ENCODE measurements at regions not wholly inside any gene's neighbourhood (a gene's known extent, or its start where the extent isn't known, plus 50 kb on each side); places are given as distances from the start of the nearest gene placed in this dataset.

DNA sequence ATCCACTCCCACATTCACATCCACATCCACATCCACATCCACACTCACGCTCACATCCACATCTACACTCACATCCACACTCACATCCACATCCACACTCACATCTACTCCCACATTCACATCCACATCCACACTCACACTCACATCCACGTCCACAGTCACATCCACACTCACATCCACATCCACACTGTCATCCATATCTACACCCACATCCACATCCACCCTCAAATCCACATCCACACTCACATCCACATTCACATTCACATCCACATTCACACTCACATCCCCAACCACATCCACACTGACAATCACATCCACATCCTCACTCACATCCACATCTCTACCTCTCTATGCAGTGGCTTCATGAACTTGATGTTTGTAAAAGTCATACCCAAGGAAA, 190.5 kb downstream of the IRX1 start:
- no peak overlapping the region for H3K4me3 ChIP-seq (ENCODE audit: low read length)
- no peak for DNase-seq (ENCODE audit: low read depth)
- TF ChIP-seq, protein P1, sequence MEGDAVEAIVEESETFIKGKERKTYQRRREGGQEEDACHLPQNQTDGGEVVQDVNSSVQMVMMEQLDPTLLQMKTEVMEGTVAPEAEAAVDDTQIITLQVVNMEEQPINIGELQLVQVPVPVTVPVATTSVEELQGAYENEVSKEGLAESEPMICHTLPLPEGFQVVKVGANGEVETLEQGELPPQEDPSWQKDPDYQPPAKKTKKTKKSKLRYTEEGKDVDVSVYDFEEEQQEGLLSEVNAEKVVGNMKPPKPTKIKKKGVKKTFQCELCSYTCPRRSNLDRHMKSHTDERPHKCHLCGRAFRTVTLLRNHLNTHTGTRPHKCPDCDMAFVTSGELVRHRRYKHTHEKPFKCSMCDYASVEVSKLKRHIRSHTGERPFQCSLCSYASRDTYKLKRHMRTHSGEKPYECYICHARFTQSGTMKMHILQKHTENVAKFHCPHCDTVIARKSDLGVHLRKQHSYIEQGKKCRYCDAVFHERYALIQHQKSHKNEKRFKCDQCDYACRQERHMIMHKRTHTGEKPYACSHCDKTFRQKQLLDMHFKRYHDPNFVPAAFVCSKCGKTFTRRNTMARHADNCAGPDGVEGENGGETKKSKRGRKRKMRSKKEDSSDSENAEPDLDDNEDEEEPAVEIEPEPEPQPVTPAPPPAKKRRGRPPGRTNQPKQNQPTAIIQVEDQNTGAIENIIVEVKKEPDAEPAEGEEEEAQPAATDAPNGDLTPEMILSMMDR (conservative IDR thresholded peaks at IDR 0.05; ENCODE audit: low read length) = no peak

DNA sequence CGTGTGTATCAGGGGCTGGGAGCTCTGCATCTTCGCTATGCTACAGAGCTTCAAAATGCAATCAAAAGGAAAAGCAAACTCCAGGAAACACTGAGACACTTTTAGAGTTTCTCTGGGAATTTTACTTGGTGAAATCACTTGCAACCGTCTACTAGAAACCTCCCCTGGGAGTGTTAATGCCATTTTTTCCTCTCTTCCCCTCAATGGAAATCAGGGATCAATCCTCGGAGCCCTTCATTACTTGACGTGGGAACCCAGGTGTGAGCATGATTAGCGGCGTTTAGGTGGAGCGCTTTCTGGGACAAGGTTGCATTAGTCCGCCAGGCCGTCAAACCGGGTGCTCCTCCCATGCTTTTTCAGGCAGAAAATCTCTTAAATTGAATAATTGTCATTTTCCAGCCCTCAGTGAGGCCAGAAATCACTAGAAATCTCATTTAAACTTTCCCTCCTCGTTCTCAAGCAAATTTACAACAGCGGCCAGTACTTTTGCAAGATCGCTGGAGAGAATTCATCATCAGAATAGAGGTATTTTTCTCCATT, 191.3 kb downstream of the IRX1 start:
- TF ChIP-seq, protein P1 (conservative IDR thresholded peaks at IDR 0.05; ENCODE audit: low read length) = no peak
- no peak overlapping the region for H3K4me3 ChIP-seq (ENCODE audit: low read length)
- no peak for DNase-seq (ENCODE audit: low read depth)

DNA sequence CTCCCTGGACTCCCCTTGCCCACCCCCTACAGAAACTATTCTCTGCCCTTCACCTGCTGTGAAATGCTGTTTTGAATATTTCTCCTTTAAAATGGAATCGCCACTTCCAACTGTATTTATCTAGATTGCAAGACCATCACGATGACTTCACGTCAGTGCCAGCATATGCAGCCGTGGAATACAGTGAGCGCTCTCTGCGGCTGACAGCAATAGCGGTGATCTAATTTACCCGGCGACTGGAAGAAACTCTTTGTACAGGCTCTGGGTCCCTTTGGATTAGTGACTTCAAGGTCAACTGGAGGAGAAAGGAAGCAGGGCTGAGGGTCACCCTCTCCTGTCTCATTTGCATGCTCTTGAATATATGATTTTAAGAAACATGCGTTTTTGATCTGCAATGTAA, 192.0 kb downstream of the IRX1 start:
- TF ChIP-seq, protein P1 (conservative IDR thresholded peaks at IDR 0.05; ENCODE audit: low read length) = no peak
- no peak for DNase-seq (ENCODE audit: low read depth)
- H3K4me3 ChIP-seq (ENCODE audit: low read length) = no peak overlapping the region

DNA sequence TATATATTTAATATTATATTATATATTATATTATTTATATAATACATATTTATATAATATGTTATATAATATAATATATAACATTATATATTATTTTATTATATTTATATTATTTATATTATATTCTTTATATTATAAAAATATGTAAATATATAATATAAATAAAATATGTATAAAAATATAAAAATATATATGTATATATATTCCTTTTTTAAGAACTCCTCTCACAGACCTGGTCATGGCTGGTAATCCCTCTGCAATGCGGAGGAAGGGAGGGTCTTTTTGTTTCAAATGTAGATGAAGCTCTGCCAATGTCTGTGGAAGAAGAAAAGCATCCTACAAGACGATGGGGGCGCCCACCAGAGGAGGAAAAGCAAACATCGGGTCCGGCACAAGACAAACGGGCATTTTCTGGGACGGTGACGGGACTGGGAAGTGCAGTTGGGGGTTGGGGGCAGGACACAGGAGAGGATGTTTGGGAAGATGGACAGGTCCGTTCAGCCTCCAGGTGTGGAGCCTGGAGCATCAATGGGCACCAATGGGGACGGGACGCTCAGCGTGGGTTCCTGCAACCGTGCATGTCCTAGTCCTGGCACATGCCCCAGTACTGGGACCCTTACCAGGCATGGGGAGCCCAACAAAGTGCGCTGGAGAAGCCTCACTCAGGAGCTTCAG, 194.0 kb downstream of the IRX1 start:
- DNase-seq (ENCODE audit: low read depth) = no peak
- H3K4me3 ChIP-seq (ENCODE audit: low read length) = no peak overlapping the region
- TF ChIP-seq, protein P1 (conservative IDR thresholded peaks at IDR 0.05; ENCODE audit: low read length) = no peak

DNA sequence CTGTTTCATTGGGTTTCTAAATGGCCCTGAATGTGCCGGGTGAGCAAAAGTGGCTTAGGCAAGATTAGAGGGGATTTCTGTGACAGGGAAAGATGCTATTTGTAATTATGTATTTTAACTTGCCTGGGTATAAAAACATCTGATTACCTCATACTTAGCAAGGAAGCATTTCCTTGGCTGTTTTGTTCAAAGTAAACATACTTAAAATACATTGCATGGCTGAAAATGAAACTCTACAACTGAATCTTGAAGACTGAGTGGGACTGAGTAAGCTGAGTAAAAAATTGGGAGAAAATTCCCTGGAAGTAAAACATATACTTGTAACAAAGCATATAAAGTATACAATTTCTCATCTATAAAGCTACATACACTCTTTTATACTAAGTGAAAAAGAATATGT, 197.5 kb downstream of the IRX1 start:
- TF ChIP-seq, protein P1 (conservative IDR thresholded peaks at IDR 0.05; ENCODE audit: low read length) = no peak
- no peak for DNase-seq (ENCODE audit: low read depth)
- no peak overlapping the region for H3K4me3 ChIP-seq (ENCODE audit: low read length)

DNA sequence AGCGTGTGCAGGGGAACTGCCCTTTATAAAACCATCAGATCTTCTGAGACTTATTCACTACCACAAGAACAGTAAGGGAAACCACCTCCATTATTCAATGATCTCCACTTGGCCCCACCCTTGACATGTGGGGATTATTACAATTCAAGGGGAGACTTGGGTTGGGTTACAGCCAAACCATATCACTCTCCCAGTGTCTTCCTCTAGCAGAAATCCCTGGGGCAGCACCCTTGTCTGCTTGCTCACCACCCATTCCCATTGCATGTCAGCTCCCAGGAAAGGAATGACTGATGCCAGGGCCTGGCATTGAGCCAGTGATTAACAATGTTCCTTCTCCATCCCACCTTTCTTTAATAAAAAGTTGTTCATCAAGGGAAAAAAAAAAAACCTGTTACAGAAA, 199.0 kb downstream of the IRX1 start:
- TF ChIP-seq, protein P1 (conservative IDR thresholded peaks at IDR 0.05; ENCODE audit: low read length) = no peak
- DNase-seq (ENCODE audit: low read depth) = no peak
- no peak overlapping the region for H3K4me3 ChIP-seq (ENCODE audit: low read length)

DNA sequence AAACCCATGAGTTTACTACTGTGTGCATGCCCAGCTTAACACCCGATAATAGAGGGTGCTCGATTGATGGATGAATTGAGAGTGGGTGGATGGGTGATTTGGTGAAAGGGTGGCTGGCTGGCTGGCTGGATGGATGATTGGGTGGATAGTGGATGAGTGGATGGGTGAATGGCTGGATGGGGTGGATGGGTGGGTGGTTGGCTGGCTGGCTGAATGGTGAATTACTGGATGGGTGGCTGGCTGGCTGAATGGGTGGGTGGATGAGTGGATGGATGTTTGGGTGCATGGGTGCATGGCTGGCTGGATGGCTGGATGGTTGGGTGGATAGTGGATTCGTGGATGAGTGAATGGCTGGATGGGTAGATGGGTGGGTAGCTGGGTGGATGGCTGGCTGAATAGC, 201.1 kb downstream of the IRX1 start:
- TF ChIP-seq, protein P1 (conservative IDR thresholded peaks at IDR 0.05; ENCODE audit: low read length) = no peak
- no peak for DNase-seq (ENCODE audit: low read depth)
- H3K4me3 ChIP-seq (ENCODE audit: low read length) = no peak overlapping the region

Measured in AG10803 (cell line).